SK-N-SH treated with all-trans-retinoic acid at 6 μM for 48 hours (cell line): ENCODE measurements at regions not wholly inside any gene's neighbourhood (a gene's known extent, or its start where the extent isn't known, plus 50 kb on each side); places are given as distances from the start of the nearest gene placed in this dataset.

Experiments used
- ATAC-seq: fragments of 200-7000 bp; cut with Tn5 transposase; 3 replicates; pipeline ENCODE4 v1.9.1; 2020; ENCODE audit warnings: mild to moderate bottlenecking, moderate library complexity
- ARNTL ChIP-seq: fragments of 450-650 bp; formaldehyde crosslinking; IDR thresholded peaks from 2 replicates; pipeline ENCODE4 v1.5.0; 2020; ENCODE audit warnings: low read depth, mild to moderate bottlenecking, moderate library complexity, borderline replicate concordance
- BACH2 ChIP-seq: fragments of 250-450 bp; sonication (Bioruptor Pico); IDR thresholded peaks from 2 replicates; pipeline ENCODE4 v1.9.0; 2021; ENCODE audit warnings: mild to moderate bottlenecking, borderline replicate concordance
- CSDC2 ChIP-seq: fragments of 250-450 bp; sonication (Bioruptor Pico); IDR thresholded peaks from 2 replicates; pipeline ENCODE4 v1.5.0; 2020; ENCODE audit warnings: mild to moderate bottlenecking, moderate library complexity
- ESRRG ChIP-seq: fragments of 250-450 bp; sonication (Bioruptor Pico); IDR thresholded peaks from 2 replicates; pipeline ENCODE4 v1.6.1; 2021; ENCODE audit warnings: mild to moderate bottlenecking
- GLIS3 ChIP-seq: fragments of 250-450 bp; sonication (Bioruptor Pico); IDR thresholded peaks from 2 replicates; pipeline ENCODE4 v1.5.0; 2020; ENCODE audit warnings: mild to moderate bottlenecking, moderate library complexity
- ISL1 ChIP-seq: fragments of 250-450 bp; sonication (Bioruptor Pico); IDR thresholded peaks from 2 replicates; pipeline ENCODE4 v2.1.2; 2022; ENCODE audit warnings: mild to moderate bottlenecking, moderate library complexity
- OSR1 ChIP-seq: fragments of 250-450 bp; sonication (Bioruptor Pico); IDR thresholded peaks from 2 replicates; pipeline ENCODE4 v1.8.0; 2022; ENCODE audit warnings: moderate library complexity, mild to moderate bottlenecking, inconsistent platforms
- PPARA ChIP-seq: fragments of 250-450 bp; sonication (Bioruptor Pico); IDR thresholded peaks from 2 replicates; pipeline ENCODE4 v1.5.0; 2020; ENCODE audit warnings: mild to moderate bottlenecking, borderline replicate concordance
- SNAI2 ChIP-seq: fragments of 250-450 bp; sonication (Bioruptor Pico); IDR thresholded peaks from 2 replicates; pipeline ENCODE4 v1.5.0; 2020; ENCODE audit warnings: mild to moderate bottlenecking, moderate library complexity
- TCF4 ChIP-seq: fragments of 250-450 bp; sonication (Bioruptor Pico); IDR thresholded peaks from 2 replicates; pipeline ENCODE4 v1.8.0; 2021; ENCODE audit warnings: mild to moderate bottlenecking, moderate library complexity, borderline replicate concordance
- TOX ChIP-seq: fragments of 250-450 bp; sonication (Bioruptor Pico); IDR thresholded peaks from 2 replicates; pipeline ENCODE4 v1.8.0; 2021; ENCODE audit warnings: mild to moderate bottlenecking, moderate library complexity, borderline replicate concordance
- ZC3H10 ChIP-seq: fragments of 250-450 bp; sonication (Bioruptor Pico); IDR thresholded peaks from 2 replicates; pipeline ENCODE4 v1.5.1; 2021; ENCODE audit warnings: mild to moderate bottlenecking, moderate library complexity
- ZFP3 ChIP-seq: fragments of 250-450 bp; sonication (Bioruptor Pico); IDR thresholded peaks from 2 replicates; pipeline ENCODE4 v1.5.0; 2020; ENCODE audit warnings: mild to moderate bottlenecking, moderate library complexity
- ZFP30 ChIP-seq: fragments of 450-650 bp; formaldehyde crosslinking; IDR thresholded peaks from 2 replicates; pipeline ENCODE4 v1.5.0; 2022; ENCODE audit warnings: mild to moderate bottlenecking, moderate library complexity
- ZNF565 ChIP-seq: fragments of 450-650 bp; formaldehyde crosslinking; conservative IDR thresholded peaks from 2 replicates; pipeline ENCODE4 v1.5.0; 2020; ENCODE audit warnings: low read depth, mild to moderate bottlenecking, moderate library complexity
- ZNF70 ChIP-seq: fragments of 450-650 bp; formaldehyde crosslinking; IDR thresholded peaks from 2 replicates; pipeline ENCODE4 v1.5.0; 2020; ENCODE audit warnings: mild to moderate bottlenecking, moderate library complexity
- ZNF8 ChIP-seq: fragments of 450-650 bp; formaldehyde crosslinking; IDR thresholded peaks from 2 replicates; pipeline ENCODE4 v1.5.0; 2020; ENCODE audit warnings: mild to moderate bottlenecking, moderate library complexity
- TF ChIP-seq, protein P1 (sequence below): fragments of 250-450 bp; sonication (Bioruptor Pico); IDR thresholded peaks from 2 replicates; pipeline ENCODE4 v1.8.0; 2020; ENCODE audit warnings: mild to moderate bottlenecking, moderate library complexity, borderline replicate concordance
- TF ChIP-seq, protein P2 (sequence below): fragments of 250-450 bp; sonication (Bioruptor Pico); IDR thresholded peaks from 2 replicates; pipeline ENCODE4 v1.5.0; 2020; ENCODE audit warnings: mild to moderate bottlenecking, moderate library complexity
- TF ChIP-seq, protein P3 (sequence below): fragments of 250-450 bp; sonication (Bioruptor Pico); IDR thresholded peaks from 2 replicates; pipeline ENCODE4 v1.5.1; 2021; ENCODE audit warnings: mild to moderate bottlenecking, moderate library complexity
- TF ChIP-seq, protein P4 (sequence below): fragments of 250-450 bp; sonication (Bioruptor Pico); IDR thresholded peaks from 2 replicates; pipeline ENCODE4 v1.5.1; 2020; ENCODE audit warnings: low read depth, mild to moderate bottlenecking, moderate library complexity
- TF ChIP-seq, protein P5 (sequence below): fragments of 250-450 bp; sonication (Bioruptor Pico); IDR thresholded peaks from 2 replicates; pipeline ENCODE4 v1.8.0; 2021; ENCODE audit warnings: low read depth, mild to moderate bottlenecking, moderate library complexity, borderline replicate concordance

DNA sequence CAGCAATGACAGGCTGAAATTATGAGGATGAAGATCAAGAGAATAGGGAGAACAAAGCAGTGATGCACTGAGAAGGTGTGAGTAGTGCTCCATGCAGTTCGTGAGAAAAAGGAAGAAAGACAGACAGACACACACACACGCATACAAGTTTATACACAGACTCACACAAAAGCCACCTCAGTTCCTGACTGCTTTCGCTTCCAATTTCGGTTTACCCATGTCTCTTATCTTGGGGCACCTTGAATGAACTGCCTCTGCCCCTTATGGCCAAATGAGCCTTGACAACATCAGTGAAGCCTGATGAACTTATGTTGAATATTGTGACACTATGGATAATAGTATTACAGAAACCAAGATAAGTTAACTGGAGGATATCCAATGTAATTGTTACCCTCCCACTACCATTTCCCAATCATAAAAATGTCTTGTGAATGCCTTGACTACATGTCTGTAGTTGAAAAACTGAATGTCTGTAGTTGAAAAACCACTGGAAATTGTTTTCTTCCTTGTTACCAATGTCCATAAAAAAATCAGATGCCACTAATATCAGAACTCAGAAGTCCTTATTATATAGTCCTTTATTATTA lies 380.4 kb upstream of the DDHD1 start:
- no peak for ATAC-seq
- TF ChIP-seq ISL1 (CRISPR knock-in tag) (no peak), ZC3H10 (no peak), SNAI2 (no peak), ZNF70 (CRISPR knock-in tag) (no peak), ZFP3 (no peak), BACH2 (CRISPR knock-in tag) (no peak), TOX (no peak), ZNF565 (CRISPR knock-in tag) (no peak)

DNA sequence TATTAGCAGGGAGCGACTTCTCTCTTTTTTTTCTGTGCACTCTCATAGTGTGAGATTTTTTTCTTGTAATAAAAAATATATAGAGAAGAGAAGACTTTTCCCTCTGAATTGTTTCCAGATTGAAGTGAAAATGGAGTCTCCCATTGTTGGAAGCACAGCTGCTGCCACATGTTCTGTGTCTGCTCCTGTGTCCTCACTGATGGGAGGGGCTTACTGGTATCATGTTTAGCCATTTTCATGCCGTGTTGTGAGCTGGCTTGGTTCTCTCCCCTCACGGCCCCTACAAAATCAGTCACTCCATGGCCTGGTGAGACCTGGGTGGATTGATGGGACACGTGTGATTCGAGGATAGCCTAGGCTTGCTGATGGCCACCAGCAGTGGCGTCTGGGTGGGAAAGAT lies 379.7 kb upstream of the DDHD1 start:
- TF ChIP-seq, protein P1, sequence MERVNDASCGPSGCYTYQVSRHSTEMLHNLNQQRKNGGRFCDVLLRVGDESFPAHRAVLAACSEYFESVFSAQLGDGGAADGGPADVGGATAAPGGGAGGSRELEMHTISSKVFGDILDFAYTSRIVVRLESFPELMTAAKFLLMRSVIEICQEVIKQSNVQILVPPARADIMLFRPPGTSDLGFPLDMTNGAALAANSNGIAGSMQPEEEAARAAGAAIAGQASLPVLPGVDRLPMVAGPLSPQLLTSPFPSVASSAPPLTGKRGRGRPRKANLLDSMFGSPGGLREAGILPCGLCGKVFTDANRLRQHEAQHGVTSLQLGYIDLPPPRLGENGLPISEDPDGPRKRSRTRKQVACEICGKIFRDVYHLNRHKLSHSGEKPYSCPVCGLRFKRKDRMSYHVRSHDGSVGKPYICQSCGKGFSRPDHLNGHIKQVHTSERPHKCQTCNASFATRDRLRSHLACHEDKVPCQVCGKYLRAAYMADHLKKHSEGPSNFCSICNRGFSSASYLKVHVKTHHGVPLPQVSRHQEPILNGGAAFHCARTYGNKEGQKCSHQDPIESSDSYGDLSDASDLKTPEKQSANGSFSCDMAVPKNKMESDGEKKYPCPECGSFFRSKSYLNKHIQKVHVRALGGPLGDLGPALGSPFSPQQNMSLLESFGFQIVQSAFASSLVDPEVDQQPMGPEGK = no peak
- TF ChIP-seq ZNF70 (CRISPR knock-in tag) (no peak), OSR1 (no peak), GLIS3 (CRISPR knock-in tag) (no peak), ZC3H10 (no peak), TCF4 (CRISPR knock-in tag) (no peak), ZFP30 (CRISPR knock-in tag) (no peak), ARNTL (CRISPR knock-in tag) (no peak), PPARA (CRISPR knock-in tag) (no peak)
- TF ChIP-seq, protein P2, sequence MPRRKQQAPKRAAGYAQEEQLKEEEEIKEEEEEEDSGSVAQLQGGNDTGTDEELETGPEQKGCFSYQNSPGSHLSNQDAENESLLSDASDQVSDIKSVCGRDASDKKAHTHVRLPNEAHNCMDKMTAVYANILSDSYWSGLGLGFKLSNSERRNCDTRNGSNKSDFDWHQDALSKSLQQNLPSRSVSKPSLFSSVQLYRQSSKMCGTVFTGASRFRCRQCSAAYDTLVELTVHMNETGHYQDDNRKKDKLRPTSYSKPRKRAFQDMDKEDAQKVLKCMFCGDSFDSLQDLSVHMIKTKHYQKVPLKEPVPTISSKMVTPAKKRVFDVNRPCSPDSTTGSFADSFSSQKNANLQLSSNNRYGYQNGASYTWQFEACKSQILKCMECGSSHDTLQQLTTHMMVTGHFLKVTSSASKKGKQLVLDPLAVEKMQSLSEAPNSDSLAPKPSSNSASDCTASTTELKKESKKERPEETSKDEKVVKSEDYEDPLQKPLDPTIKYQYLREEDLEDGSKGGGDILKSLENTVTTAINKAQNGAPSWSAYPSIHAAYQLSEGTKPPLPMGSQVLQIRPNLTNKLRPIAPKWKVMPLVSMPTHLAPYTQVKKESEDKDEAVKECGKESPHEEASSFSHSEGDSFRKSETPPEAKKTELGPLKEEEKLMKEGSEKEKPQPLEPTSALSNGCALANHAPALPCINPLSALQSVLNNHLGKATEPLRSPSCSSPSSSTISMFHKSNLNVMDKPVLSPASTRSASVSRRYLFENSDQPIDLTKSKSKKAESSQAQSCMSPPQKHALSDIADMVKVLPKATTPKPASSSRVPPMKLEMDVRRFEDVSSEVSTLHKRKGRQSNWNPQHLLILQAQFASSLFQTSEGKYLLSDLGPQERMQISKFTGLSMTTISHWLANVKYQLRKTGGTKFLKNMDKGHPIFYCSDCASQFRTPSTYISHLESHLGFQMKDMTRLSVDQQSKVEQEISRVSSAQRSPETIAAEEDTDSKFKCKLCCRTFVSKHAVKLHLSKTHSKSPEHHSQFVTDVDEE (CRISPR knock-in tag) = no peak
- TF ChIP-seq, protein P3, sequence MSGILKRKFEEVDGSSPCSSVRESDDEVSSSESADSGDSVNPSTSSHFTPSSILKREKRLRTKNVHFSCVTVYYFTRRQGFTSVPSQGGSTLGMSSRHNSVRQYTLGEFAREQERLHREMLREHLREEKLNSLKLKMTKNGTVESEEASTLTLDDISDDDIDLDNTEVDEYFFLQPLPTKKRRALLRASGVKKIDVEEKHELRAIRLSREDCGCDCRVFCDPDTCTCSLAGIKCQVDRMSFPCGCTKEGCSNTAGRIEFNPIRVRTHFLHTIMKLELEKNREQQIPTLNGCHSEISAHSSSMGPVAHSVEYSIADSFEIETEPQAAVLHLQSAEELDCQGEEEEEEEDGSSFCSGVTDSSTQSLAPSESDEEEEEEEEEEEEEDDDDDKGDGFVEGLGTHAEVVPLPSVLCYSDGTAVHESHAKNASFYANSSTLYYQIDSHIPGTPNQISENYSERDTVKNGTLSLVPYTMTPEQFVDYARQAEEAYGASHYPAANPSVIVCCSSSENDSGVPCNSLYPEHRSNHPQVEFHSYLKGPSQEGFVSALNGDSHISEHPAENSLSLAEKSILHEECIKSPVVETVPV = no peak
- ATAC-seq = no peak

DNA sequence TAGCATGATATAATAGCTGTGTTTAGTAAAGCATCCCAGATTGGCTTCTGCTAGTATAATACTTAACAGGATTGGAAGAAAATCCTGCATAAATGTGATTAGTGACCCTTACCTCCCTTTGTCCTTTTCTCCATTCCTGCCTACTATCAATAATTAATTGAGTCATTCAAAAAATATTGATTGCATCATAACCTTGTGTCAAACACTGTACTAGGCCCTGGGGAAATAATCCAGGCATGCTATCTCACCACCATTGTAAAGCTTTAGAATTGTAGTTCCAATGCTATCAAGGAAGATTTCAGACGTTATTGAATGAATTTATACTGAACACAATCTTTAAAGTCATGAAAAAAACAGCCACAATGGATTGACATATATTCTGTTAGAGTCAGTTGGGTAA lies 378.6 kb upstream of the DDHD1 start:
- TF ChIP-seq, protein P3 = no peak
- TF ChIP-seq CSDC2 (CRISPR knock-in tag) (no peak), TOX (no peak), ZFP3 (no peak), BACH2 (CRISPR knock-in tag) (no peak), ESRRG (CRISPR knock-in tag) (no peak), GLIS3 (CRISPR knock-in tag) (no peak), ZNF8 (CRISPR knock-in tag) (no peak), ISL1 (CRISPR knock-in tag) (no peak), ZNF565 (CRISPR knock-in tag) (no peak), ZC3H10 (no peak)
- TF ChIP-seq, protein P4, sequence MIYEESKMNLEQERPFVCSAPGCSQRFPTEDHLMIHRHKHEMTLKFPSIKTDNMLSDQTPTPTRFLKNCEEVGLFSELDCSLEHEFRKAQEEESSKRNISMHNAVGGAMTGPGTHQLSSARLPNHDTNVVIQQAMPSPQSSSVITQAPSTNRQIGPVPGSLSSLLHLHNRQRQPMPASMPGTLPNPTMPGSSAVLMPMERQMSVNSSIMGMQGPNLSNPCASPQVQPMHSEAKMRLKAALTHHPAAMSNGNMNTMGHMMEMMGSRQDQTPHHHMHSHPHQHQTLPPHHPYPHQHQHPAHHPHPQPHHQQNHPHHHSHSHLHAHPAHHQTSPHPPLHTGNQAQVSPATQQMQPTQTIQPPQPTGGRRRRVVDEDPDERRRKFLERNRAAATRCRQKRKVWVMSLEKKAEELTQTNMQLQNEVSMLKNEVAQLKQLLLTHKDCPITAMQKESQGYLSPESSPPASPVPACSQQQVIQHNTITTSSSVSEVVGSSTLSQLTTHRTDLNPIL (CRISPR knock-in tag) = no peak
- TF ChIP-seq, protein P5, sequence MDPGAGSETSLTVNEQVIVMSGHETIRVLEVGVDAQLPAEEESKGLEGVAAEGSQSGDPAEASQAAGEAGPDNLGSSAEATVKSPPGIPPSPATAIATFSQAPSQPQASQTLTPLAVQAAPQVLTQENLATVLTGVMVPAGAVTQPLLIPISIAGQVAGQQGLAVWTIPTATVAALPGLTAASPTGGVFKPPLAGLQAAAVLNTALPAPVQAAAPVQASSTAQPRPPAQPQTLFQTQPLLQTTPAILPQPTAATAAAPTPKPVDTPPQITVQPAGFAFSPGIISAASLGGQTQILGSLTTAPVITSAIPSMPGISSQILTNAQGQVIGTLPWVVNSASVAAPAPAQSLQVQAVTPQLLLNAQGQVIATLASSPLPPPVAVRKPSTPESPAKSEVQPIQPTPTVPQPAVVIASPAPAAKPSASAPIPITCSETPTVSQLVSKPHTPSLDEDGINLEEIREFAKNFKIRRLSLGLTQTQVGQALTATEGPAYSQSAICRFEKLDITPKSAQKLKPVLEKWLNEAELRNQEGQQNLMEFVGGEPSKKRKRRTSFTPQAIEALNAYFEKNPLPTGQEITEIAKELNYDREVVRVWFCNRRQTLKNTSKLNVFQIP (CRISPR knock-in tag) = no peak
- TF ChIP-seq, protein P1 = no peak
- TF ChIP-seq, all 23 proteins: peak for 0
- no peak for ATAC-seq
